Muscle layer of colon (tissue), 2 donors: ENCODE measurements at regions not wholly inside any gene's neighbourhood (a gene's known extent, or its start where the extent isn't known, plus 50 kb on each side); places are given as distances from the start of the nearest gene placed in this dataset.
"Not testable (repeated sequence)": the region's sequence is repeated elsewhere in the genome, so short reads cannot be mapped to it uniquely, and the experiment has no call there.

Source experiments
- H3K27ac ChIP-seq: one replicate; pipeline ENCODE4 v1.7.0; 2013; ENCODE audit warnings: low read depth, mild to moderate bottlenecking, low read length, moderate library complexity
- H3K27me3 ChIP-seq, 2 donors: one replicate each; pipeline ENCODE4 v1.7.0; 2013; ENCODE audit warnings: low read length in 2 of 2, mild to moderate bottlenecking in 2 of 2; ENCODE audit not compliant: insufficient read depth in 2 of 2, control insufficient read depth in 1 of 2
- H3K36me3 ChIP-seq: one replicate; pipeline ENCODE4 v1.7.0; 2013; ENCODE audit warnings: mild to moderate bottlenecking, low read length; ENCODE audit not compliant: insufficient read depth
- H3K4me1 ChIP-seq: one replicate; pipeline ENCODE4 v1.7.0; 2013; ENCODE audit warnings: mild to moderate bottlenecking, low read length; ENCODE audit not compliant: insufficient read depth
- H3K4me3 ChIP-seq, 2 donors: one replicate each; pipeline ENCODE4 v1.7.0; 2013; ENCODE audit warnings: low read length in 2 of 2, low read depth in 1 of 2, mild to moderate bottlenecking in 1 of 2, moderate library complexity in 1 of 2
- H3K9ac ChIP-seq: one replicate; pipeline ENCODE4 v1.7.0; 2013; ENCODE audit warnings: low read length
- H3K9me3 ChIP-seq: one replicate; pipeline ENCODE4 v1.7.0; 2013; ENCODE audit warnings: mild to moderate bottlenecking, low read length
- donor health status: abdominal sarcoma.
- donor health status: Adenocarcinoma of cecum.

GRCh38 chr5:174533751-174534241 is 190.6 kb upstream of the MSX2 start:
- H3K36me3 ChIP-seq = no peaks in the 10 kb centered on the region
- no peak overlapping the region for H3K9ac ChIP-seq
- H3K4me3 ChIP-seq = no peak overlapping the region
- peaks cover 0 to 9% of the 10 kb centered on the region in 2 donors for H3K27me3 ChIP-seq
- no peaks in the 10 kb centered on the region for H3K9me3 ChIP-seq
- H3K4me1 ChIP-seq = no peaks in the 10 kb centered on the region
- H3K27ac ChIP-seq = no peak overlapping the region

DNA sequence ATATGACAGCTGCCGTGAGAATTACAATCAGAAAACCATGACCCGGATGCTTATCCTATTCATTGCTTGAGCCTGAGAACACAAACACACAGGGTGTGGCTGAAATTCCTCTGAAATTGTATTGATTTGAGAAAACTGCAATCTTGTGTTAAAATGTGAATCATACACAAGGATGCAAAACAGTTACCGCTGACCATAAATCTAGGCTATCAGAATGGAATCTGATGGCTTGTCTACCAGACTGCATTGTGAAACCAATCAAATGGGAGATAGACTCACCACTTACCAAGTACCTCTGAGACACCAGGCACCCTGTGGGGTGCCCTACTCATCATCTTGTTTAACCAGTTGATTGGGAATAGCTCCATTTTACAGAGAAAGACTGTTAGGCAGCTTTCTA is 188.7 kb upstream of the MSX2 start:
- Histone ChIP-seq H3K36me3 (no peaks in the 10 kb centered on the region), H3K4me1 (no peaks in the 10 kb centered on the region), H3K27me3 (peaks cover 0 to 5% of the 10 kb centered on the region in 2 donors), H3K9ac (no peak overlapping the region), H3K9me3 (no peaks in the 10 kb centered on the region), H3K27ac (no peak overlapping the region), H3K4me3 (no peak overlapping the region)

GRCh38 chr5:174539823-174540222 is 184.6 kb upstream of the MSX2 start:
- not testable (repeated sequence) for H3K9me3 ChIP-seq, H3K4me3 ChIP-seq, H3K9ac ChIP-seq, H3K4me1 ChIP-seq, H3K36me3 ChIP-seq, H3K27ac ChIP-seq, H3K27me3 ChIP-seq

DNA sequence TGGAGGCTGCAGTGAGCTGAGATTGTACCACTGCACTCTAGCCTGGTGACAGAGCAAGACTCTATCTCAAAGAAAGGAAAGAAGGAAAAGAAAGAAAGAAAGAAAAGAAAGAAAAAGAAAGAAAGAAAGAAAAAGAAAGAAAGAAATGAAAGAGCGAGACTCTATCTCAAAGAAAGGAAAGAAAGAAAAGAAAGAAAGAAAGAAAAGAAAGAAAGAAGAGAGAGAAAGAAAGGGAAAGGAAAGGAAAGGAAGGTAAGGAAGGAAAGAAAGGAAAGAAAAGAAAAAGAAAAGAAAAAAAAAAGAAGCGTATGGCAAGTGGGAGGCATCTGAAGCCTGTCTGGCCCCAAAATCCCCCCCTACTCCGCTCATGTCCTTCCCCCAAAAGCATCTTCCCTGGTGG is 182.3 kb upstream of the MSX2 start:
- H3K9me3 ChIP-seq = no peaks in the 10 kb centered on the region
- no peaks in the 10 kb centered on the region for H3K27me3 ChIP-seq
- H3K9ac ChIP-seq = no peak overlapping the region
- H3K36me3 ChIP-seq = no peaks in the 10 kb centered on the region
- H3K4me1 ChIP-seq = no peaks in the 10 kb centered on the region
- no peak overlapping the region for H3K4me3 ChIP-seq
- H3K27ac ChIP-seq = no peak overlapping the region

GRCh38 chr5:174542471-174542870 is 181.9 kb upstream of the MSX2 start:
- Histone ChIP-seq H3K9me3 (no peaks in the 10 kb centered on the region), H3K27ac (no peak overlapping the region), H3K9ac (no peak overlapping the region), H3K27me3 (no peaks in the 10 kb centered on the region), H3K4me1 (no peaks in the 10 kb centered on the region), H3K4me3 (no peak overlapping the region), H3K36me3 (no peaks in the 10 kb centered on the region)

- Histone ChIP-seq H3K4me3 (no peak overlapping the region), H3K27me3 (no peaks in the 10 kb centered on the region), H3K4me1 (peaks cover 4% of the 10 kb centered on the region), H3K9ac (no peak overlapping the region), H3K27ac (no peak overlapping the region), H3K36me3 (no peaks in the 10 kb centered on the region), H3K9me3 (no peaks in the 10 kb centered on the region)
Measured at GRCh38 chr5:174545926-174546325, 178.5 kb upstream of the MSX2 start.

- H3K9me3 ChIP-seq = no peaks in the 10 kb centered on the region
- H3K27ac ChIP-seq = no peak overlapping the region
- H3K4me3 ChIP-seq = no peak overlapping the region
- no peaks in the 10 kb centered on the region for H3K36me3 ChIP-seq
- no peak overlapping the region for H3K9ac ChIP-seq
- H3K4me1 ChIP-seq = peaks cover 4% of the 10 kb centered on the region
- H3K27me3 ChIP-seq = no peaks in the 10 kb centered on the region
Measured at GRCh38 chr5:174547814-174548213, 176.6 kb upstream of the MSX2 start.

GRCh38 chr5:174549254-174549653 is 175.1 kb upstream of the MSX2 start:
- Histone ChIP-seq H3K4me3 (no peak overlapping the region), H3K27me3 (no peaks in the 10 kb centered on the region), H3K27ac (no peak overlapping the region), H3K36me3 (no peaks in the 10 kb centered on the region), H3K4me1 (peaks cover 4% of the 10 kb centered on the region), H3K9me3 (no peaks in the 10 kb centered on the region), H3K9ac (no peak overlapping the region)

DNA sequence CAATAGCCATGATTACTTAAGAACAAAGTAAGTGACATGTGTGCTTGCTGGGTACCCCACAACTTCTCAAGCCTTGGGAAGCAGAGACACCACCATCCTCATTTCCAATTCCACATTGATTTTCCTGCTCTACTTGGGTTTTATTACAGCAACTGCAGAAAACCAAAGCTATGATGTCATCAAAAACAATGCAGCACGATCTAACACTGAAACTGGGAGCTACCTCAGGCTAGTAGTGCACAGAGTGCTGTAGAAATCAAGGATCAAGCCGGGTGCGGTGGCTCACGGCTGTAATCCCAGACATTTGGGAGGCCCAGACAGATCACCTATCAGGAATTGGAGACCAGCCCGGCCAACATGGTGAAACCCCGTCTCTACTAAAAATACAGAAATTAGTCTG is 174.4 kb upstream of the MSX2 start:
- Histone ChIP-seq H3K4me1 (peaks cover 4% of the 10 kb centered on the region), H3K36me3 (no peaks in the 10 kb centered on the region), H3K9ac (no peak overlapping the region), H3K27me3 (no peaks in the 10 kb centered on the region), H3K9me3 (no peaks in the 10 kb centered on the region), H3K27ac (no peak overlapping the region), H3K4me3 (no peak overlapping the region)

GRCh38 chr5:174552428-174552827 is 172.0 kb upstream of the MSX2 start:
- Histone ChIP-seq H3K27ac (no peak overlapping the region), H3K27me3 (no peaks in the 10 kb centered on the region), H3K9ac (no peak overlapping the region), H3K4me3 (no peak overlapping the region), H3K4me1 (peaks cover 4% of the 10 kb centered on the region), H3K9me3 (no peaks in the 10 kb centered on the region), H3K36me3 (no peaks in the 10 kb centered on the region)

DNA sequence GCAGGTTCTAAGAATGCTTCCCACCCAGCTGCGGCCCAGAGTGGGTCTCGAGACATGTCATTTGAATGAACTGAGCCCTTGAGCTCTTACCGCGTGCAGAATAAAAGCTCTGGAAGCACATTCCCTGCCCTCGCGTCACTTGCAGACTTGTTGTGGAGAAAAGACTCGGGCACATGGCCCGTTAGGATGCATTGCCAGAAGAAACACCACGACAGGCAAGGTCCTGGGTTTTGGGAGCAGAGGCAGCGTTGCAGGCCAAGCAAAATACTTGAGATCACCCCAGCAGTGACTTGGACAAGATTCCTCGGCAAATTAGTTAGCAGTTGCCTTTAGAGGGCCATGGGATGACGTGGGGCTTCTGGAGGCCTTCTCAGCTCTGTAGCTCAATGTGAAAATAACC is 170.8 kb upstream of the MSX2 start:
- H3K9me3 ChIP-seq = no peaks in the 10 kb centered on the region
- H3K27ac ChIP-seq = no peak overlapping the region
- peaks cover 4% of the 10 kb centered on the region for H3K4me1 ChIP-seq

GRCh38 chr5:174555726-174556125 is 168.7 kb upstream of the MSX2 start:
- Histone ChIP-seq H3K27me3 (no peaks in the 10 kb centered on the region), H3K36me3 (no peaks in the 10 kb centered on the region), H3K27ac (no peak overlapping the region), H3K4me1 (no peaks in the 10 kb centered on the region), H3K9ac (no peak overlapping the region), H3K9me3 (no peaks in the 10 kb centered on the region), H3K4me3 (no peak overlapping the region)

More for the DNA sequence above, 170.8 kb upstream of the MSX2 start:
- Histone ChIP-seq H3K27me3 (no peaks in the 10 kb centered on the region), H3K36me3 (no peaks in the 10 kb centered on the region), H3K4me3 (no peak overlapping the region), H3K9ac (no peak overlapping the region)
